Activated CD4-positive, alpha-beta T cell treated with anti-CD3 and anti-CD28 coated beads, Interleukin-2, amount 10 ng/mL, durations not matched to agents 7 days and 5 days (primary cell): ENCODE measurements at regions not wholly inside any gene's neighbourhood (a gene's known extent, or its start where the extent isn't known, plus 50 kb on each side); places are given as distances from the start of the nearest gene placed in this dataset.

Experiments
- CTCF ChIA-PET: fragments of 350-600 bp; sonication (Branson Sonifier 250); formaldehyde crosslinking; loops from one replicate; lab custom pipeline; 2021; ENCODE audit warnings: antibody characterized with exemption; lab: Charles Lee
- POLR2A ChIA-PET: fragments of 350-600 bp; sonication (Branson Sonifier 250); formaldehyde crosslinking; loops from one replicate; lab custom pipeline; 2021; ENCODE audit warnings: antibody characterized with exemption; lab: Charles Lee
- DNase-seq: peaks from one replicate; pipeline ENCODE4 v3.0.0-alpha.2; 2020
- H3K27ac Mint-ChIP-seq: one replicate; pipeline ENCODE4 v1.8.0; 2021; ENCODE audit warnings: mild to moderate bottlenecking, moderate library complexity, mixed read lengths
- H3K27me3 Mint-ChIP-seq: one replicate; pipeline ENCODE4 v1.8.0; 2021; ENCODE audit warnings: mixed read lengths
- H3K36me3 Mint-ChIP-seq: one replicate; pipeline ENCODE4 v1.8.0; 2021; ENCODE audit warnings: low read depth, mixed read lengths
- H3K4me1 Mint-ChIP-seq: one replicate; pipeline ENCODE4 v1.8.0; 2021; ENCODE audit warnings: mixed read lengths
- H3K4me3 Mint-ChIP-seq: one replicate; pipeline ENCODE4 v1.8.0; 2021; ENCODE audit warnings: mild to moderate bottlenecking, moderate library complexity, mixed read lengths
- H3K9me3 Mint-ChIP-seq: one replicate; pipeline ENCODE4 v1.8.0; 2021; ENCODE audit warnings: mixed read lengths

DNA sequence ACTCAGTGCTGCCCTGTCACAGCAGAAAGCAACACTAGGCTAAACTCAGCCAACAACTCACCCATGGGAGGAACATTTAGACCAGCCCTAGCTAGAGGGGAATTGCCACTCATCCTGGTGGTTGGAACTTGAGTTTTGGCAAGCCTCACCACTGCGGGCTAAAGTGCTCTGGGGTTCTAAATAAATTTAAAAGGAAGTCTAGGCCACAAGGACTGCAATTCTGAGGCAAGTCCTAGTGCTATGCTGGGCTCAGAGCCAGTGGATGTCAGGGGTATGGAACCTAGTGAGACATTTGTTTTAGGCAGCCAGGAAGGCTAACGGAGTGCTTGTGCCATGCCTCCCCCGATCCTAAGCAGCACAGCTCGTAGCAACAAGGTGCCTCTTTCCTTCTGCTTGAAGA lies 78.0 kb downstream of the RGS13 start:
- H3K36me3 Mint-ChIP-seq, result no peaks in the 10 kb centered on the region
- no peaks in the 10 kb centered on the region for H3K27me3 Mint-ChIP-seq
- no peak overlapping the region for H3K27ac Mint-ChIP-seq
- no peaks in the 10 kb centered on the region for H3K4me1 Mint-ChIP-seq
- ChIA-PET CTCF (no interaction called here), POLR2A (no interaction called here)
- no peaks in the 10 kb centered on the region for H3K9me3 Mint-ChIP-seq
- no peak for DNase-seq
- H3K4me3 Mint-ChIP-seq, result no peak overlapping the region

DNA sequence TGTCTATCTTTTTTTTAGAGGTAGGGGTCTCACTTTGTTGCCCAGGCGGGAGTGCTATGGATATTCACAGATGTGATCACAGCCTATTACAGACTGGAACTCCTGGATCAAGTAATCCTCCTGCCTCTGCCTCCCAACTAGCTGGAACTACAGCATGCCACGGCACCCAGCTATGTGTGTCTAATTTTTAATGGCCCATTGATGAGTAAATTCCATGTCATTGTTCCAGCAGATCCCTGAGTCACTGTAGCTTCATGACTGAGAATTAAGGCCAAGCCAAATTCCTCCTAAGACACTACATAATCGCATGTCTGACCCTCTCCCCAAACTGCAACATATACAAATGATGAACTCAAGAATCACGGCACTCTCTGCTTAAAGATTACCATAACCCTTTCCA lies 84.2 kb upstream of the RGS2 start:
- DNase-seq, result no peak
- POLR2A ChIA-PET, result no interaction called here
- Mint-ChIP-seq H3K36me3 (no peaks in the 10 kb centered on the region), H3K27me3 (peaks cover 2% of the 10 kb centered on the region), H3K4me3 (no peak overlapping the region), H3K4me1 (no peaks in the 10 kb centered on the region), H3K27ac (no peak overlapping the region), H3K9me3 (no peaks in the 10 kb centered on the region)
- CTCF ChIA-PET, result no interaction called here

DNA sequence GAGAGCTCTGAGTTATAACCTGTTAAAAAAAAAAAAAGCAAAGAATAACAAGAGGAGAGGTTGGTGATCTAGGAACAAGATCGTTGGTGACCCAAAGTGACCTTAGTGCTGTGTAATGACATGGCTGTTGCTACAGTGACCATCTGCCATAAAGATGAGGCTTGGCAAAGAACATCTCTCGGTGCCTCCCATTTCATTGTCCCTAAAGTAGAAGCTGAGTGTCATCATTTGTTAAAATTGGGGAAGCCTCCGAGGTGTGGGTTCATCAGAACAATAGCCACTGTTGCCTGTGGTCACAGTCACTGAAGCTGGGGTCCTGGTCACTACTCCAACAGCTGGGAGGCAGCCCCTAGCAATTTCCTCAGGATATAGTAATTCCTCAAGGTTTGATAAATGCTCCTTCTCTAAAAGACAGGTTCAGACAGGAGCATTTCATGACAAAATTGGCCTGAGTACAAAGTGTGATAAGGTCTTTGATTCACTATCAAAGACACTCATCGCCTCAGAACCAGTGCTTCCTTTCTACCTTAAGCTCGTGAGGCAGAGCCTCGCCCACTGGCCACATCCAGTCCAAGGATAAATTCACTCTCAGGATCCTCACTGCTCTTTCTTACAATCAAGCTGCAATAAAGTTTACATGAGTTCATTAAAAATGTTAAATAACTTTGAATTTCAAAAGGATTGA lies 81.9 kb upstream of the RGS2 start:
- Mint-ChIP-seq H3K27me3 (peaks cover 2% of the 10 kb centered on the region), H3K36me3 (no peaks in the 10 kb centered on the region)
- POLR2A ChIA-PET, result no interaction called here

DNA sequence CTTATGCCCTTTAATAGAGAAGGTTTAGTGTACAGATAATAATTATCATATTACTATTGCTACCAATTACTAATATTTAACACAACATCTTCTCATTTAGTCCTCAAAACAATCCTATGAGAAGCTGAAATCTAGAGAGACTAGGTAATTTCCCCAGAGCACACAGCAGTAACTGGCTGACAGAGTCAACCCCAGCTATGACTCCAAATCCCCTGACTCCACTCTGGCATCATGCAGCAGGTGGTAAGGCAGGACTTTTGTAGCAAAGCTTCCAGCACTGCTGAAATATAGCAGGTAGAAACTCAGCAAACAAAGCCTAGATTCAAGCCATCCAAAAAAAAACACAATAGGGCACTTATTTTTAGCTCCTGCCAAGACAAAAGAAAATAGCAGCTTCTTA lies 79.3 kb upstream of the RGS2 start:
- Mint-ChIP-seq H3K4me1 (no peaks in the 10 kb centered on the region), H3K27me3 (peaks cover 2% of the 10 kb centered on the region), H3K9me3 (peaks cover 3% of the 10 kb centered on the region), H3K36me3 (no peaks in the 10 kb centered on the region), H3K27ac (no peak overlapping the region), H3K4me3 (no peak overlapping the region)
- POLR2A ChIA-PET, result no interaction called here
- CTCF ChIA-PET, result interaction anchor here (0.6 kb wide), 1 partner anchor 1146 kb away, joined by 4 read pairs; no protein-coding TSS in a partner anchor
- no peak for DNase-seq

More for the DNA sequence above, 81.9 kb upstream of the RGS2 start:
- CTCF ChIA-PET, result interaction anchor here (0.6 kb wide), 1 partner anchor 899 kb away, joined by 4 read pairs; no protein-coding TSS in a partner anchor
- no peak overlapping the region for H3K27ac Mint-ChIP-seq
- no peak for DNase-seq
- no peak overlapping the region for H3K4me3 Mint-ChIP-seq
- no peaks in the 10 kb centered on the region for H3K4me1 Mint-ChIP-seq
- no peaks in the 10 kb centered on the region for H3K9me3 Mint-ChIP-seq

DNA sequence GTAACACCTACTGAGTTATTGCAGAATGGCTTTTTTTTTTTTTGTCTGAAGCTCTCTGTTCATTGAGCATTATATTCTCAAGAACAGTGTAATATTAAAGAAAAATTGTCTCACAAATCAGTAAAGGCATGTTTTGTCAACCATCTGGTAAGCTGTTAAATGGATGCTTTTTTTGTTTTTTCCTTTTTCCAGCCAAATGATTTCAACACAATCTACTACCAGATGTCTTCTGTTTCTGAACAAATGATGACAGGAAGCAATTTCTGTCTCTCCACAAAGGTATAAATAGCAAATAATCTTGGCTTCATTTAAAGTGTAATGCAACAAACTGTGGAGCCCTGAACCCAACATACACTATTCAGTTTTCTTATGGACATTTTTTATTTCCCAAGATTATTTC lies 78.6 kb upstream of the RGS2 start:
- no peak overlapping the region for H3K27ac Mint-ChIP-seq
- CTCF ChIA-PET, result interaction anchor here (0.6 kb wide), 1 partner anchor 1145 kb away, joined by 4 read pairs; no protein-coding TSS in a partner anchor
- H3K27me3 Mint-ChIP-seq, result no peaks in the 10 kb centered on the region
- no peaks in the 10 kb centered on the region for H3K36me3 Mint-ChIP-seq
- no peak for DNase-seq
- H3K9me3 Mint-ChIP-seq, result peaks cover 3% of the 10 kb centered on the region
- POLR2A ChIA-PET, result no interaction called here
- no peak overlapping the region for H3K4me3 Mint-ChIP-seq
- no peaks in the 10 kb centered on the region for H3K4me1 Mint-ChIP-seq

DNA sequence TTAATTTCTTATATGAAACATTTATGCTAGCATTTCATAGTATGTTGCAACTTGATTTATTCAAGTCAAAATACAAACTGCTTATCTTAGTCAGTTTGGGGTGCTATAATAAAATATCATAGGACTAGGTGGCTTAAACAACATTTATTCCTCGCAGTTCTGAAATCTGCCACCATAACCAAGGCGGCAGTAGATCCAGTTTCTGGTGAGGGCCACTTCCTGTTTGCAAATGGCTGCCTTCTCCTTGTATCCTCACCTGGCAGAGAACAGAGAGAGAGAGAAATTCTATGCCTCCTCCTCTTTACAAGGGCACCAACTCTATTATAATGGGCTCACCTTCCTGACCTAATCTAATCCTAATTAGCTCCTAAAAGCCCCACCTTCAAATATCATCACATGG lies 76.1 kb upstream of the RGS2 start:
- ChIA-PET POLR2A (no interaction called here), CTCF (interaction anchor here (0.7 kb wide), 1 partner anchor 121 kb away, joined by 3 read pairs; no protein-coding TSS in a partner anchor)
- DNase-seq, result no peak
- Mint-ChIP-seq H3K27ac (no peak overlapping the region), H3K27me3 (no peaks in the 10 kb centered on the region), H3K4me3 (no peak overlapping the region), H3K36me3 (no peaks in the 10 kb centered on the region), H3K4me1 (no peaks in the 10 kb centered on the region), H3K9me3 (peaks cover 3% of the 10 kb centered on the region)

DNA sequence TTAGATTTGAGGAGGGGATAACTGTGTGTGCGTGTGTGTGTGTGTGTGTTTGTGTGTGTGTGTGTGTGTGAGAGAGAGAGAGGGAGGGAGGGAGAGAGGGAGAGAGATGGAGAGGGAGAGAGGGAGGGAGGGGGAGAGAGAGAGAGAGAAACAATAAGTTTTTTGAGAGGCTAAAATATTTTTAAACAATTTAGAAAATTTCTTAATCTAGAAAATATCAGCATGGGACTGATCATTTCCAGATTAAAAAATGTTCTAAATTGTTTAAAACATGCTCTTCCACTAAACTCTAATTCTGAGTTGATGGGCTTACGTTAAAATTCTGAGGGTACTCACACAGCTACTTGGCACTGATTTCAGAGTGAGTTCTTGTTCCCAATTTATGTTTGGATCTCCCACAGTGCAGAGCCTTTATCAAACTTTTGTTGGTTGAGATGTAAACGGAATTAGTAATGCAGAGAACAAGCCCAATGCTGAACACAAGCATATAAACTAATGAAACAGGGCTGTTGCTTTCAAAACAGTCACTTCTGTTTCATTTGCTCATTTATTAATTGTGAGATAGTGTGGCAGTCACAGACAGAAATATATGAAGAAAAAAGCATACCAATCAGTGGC lies 73.4 kb upstream of the RGS2 start:
- no peaks in the 10 kb centered on the region for H3K36me3 Mint-ChIP-seq
- H3K9me3 Mint-ChIP-seq, result peaks cover 3% of the 10 kb centered on the region
- H3K4me1 Mint-ChIP-seq, result no peaks in the 10 kb centered on the region
- H3K27ac Mint-ChIP-seq, result no peak overlapping the region
- ChIA-PET POLR2A (no interaction called here), CTCF (interaction anchor here (0.7 kb wide), 1 partner anchor 403 kb away, joined by 3 read pairs; no protein-coding TSS in a partner anchor)
- peaks cover 3% of the 10 kb centered on the region for H3K27me3 Mint-ChIP-seq
- H3K4me3 Mint-ChIP-seq, result no peak overlapping the region
- DNase-seq, result no peak

DNA sequence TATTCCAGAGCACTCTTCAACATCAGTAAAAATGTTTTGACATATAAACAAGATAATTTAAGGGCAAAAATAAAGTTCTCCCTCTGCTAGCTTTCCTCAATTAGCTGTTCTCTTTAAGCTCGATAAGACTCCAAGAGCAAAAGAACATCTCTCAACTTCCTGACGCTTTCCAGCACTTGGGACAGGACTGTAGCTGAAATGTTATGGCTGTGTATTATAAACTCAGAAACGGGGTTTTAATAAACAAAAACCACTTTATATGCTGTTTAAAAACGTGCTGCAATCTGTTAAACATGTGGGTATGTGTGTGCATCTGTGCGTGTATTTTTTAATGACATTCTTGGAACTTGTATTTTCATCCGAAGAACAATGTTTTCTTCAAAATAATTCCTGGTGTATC lies 71.5 kb upstream of the RGS2 start:
- POLR2A ChIA-PET, result no interaction called here
- H3K27me3 Mint-ChIP-seq, result peaks cover 3% of the 10 kb centered on the region
- CTCF ChIA-PET, result interaction anchor here (0.6 kb wide), 1 partner anchor 24 kb away, joined by 3 read pairs; no protein-coding TSS in a partner anchor
- no peaks in the 10 kb centered on the region for H3K4me1 Mint-ChIP-seq
- H3K36me3 Mint-ChIP-seq, result no peaks in the 10 kb centered on the region
- DNase-seq, result no peak
- no peak overlapping the region for H3K27ac Mint-ChIP-seq
- no peak overlapping the region for H3K4me3 Mint-ChIP-seq
- peaks cover 3% of the 10 kb centered on the region for H3K9me3 Mint-ChIP-seq

DNA sequence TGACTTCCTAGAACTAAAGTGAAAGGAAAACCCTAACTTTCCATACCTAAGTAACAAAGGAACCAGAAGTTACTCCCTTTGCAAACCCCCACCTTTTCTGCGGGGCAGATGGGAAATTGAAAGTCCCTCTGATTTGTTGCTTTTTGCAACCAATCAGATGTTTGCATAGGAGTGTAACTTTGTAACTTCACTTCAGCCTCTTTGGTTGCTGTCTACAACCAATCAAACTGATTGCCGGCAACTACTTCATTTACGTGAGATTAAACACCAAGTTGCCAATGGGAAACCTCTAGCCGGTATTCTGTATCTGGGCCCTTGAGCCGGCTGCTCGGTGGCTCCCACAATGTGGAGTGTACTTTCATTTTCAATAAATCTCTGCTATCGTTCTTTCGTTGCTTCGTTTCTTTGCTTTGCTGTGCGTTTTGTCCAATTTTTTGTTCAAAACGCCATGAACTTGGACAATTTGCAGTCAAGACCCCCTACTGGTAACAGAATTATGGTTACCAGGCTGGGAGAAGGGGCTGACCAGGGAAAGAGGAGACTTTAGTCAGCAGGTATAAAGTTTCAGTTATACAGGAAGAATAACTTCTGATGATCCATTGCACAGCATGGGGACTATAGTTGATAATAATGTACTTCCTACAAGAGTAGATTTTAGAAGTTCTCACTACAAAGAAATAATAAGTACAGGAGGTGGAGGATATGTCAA lies 69.2 kb upstream of the RGS2 start:
- Mint-ChIP-seq H3K36me3 (no peaks in the 10 kb centered on the region), H3K4me1 (no peaks in the 10 kb centered on the region), H3K27ac (no peak overlapping the region), H3K4me3 (no peak overlapping the region), H3K9me3 (no peaks in the 10 kb centered on the region), H3K27me3 (peaks cover 3% of the 10 kb centered on the region)
- ChIA-PET CTCF (no interaction called here), POLR2A (no interaction called here)
- DNase-seq, result no peak

DNA sequence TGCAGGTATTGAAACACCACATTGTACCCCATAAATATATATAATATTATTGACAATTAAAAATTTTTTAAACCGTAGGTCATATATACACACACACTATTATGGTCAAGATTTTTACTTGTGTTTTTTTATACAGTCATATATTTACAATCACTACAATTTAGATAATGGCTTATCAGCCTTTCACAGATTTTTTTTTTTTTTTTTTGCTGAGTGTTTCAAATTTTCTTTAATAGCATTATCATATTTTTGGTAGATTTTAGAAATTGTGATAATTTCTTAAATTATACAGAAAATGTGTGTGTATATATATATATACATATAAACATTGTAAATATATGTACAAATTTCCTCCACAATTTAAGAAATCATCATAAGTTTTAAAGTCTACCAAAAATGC lies 68.6 kb upstream of the RGS2 start:
- POLR2A ChIA-PET, result no interaction called here
- Mint-ChIP-seq H3K27ac (no peak overlapping the region), H3K9me3 (no peaks in the 10 kb centered on the region), H3K4me1 (no peaks in the 10 kb centered on the region), H3K27me3 (peaks cover 3% of the 10 kb centered on the region), H3K4me3 (no peak overlapping the region), H3K36me3 (no peaks in the 10 kb centered on the region)
- CTCF ChIA-PET, result no interaction called here
- DNase-seq, result no peak

DNA sequence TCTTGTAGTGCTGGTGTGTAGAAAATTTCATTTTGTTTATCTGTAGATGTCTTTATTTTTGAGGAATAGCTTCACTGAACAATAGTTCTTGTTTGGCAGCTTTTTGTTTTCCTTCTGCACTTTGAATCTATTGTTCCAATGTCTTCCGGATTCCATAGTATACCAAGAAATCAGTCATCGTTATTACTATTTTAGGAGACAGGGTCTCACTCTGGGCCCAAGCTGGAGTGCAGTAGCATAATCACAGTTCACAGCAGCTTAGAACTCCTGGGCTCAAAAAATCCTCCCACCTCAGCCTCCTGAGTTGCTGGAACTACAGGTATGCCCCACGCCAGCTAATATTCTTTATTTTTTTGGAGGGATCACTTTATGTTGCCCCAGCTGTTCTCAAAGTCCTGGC lies 67.7 kb upstream of the RGS2 start:
- H3K9me3 Mint-ChIP-seq, result no peaks in the 10 kb centered on the region
- CTCF ChIA-PET, result no interaction called here
- H3K4me1 Mint-ChIP-seq, result no peaks in the 10 kb centered on the region
- H3K4me3 Mint-ChIP-seq, result no peak overlapping the region
- H3K27ac Mint-ChIP-seq, result no peak overlapping the region
- no peak for DNase-seq
- POLR2A ChIA-PET, result no interaction called here
- peaks cover 3% of the 10 kb centered on the region for H3K27me3 Mint-ChIP-seq
- H3K36me3 Mint-ChIP-seq, result no peaks in the 10 kb centered on the region

DNA sequence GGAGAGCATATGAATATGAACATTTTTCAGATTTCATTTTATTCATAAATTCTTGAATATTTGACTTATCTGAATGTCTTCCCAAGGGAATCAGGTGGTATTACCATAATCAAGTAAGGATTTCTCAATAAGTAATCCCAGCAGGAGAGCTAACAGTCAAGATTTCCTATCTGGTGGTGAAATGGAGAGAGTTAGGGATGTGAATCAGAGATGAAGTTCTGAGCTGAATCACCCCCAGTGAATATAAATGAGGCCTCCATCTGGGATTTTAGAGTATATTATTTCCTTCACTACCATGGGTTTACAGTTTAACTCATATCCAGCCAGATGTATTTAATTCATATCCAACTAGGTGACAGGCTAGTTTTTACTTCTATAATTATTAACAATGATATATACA lies 61.5 kb upstream of the RGS2 start:
- no peaks in the 10 kb centered on the region for H3K27me3 Mint-ChIP-seq
- no peaks in the 10 kb centered on the region for H3K36me3 Mint-ChIP-seq
- DNase-seq, result no peak
- ChIA-PET POLR2A (no interaction called here), CTCF (no interaction called here)
- no peaks in the 10 kb centered on the region for H3K4me1 Mint-ChIP-seq
- H3K9me3 Mint-ChIP-seq, result peaks cover 5% of the 10 kb centered on the region
- no peak overlapping the region for H3K27ac Mint-ChIP-seq
- no peak overlapping the region for H3K4me3 Mint-ChIP-seq

DNA sequence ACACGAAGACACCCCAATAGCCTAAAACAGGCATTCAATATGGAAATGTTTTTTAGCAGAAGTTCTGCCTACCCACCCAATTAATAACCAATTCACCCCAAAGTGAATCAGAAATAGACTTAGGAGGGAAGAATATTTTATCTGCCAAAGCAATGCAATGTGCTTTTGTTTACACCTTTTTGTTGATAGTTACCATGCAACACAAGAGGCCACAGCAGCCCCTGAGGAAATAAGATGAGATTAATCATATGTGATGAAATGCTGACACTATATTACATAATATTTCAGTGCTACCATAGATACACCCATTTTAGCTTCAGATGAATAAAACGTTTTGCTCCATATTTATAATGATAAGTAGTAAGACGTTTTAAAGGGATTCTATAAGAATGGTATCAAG lies 60.9 kb upstream of the RGS2 start:
- Mint-ChIP-seq H3K4me1 (no peaks in the 10 kb centered on the region), H3K4me3 (no peak overlapping the region), H3K27ac (no peak overlapping the region), H3K9me3 (peaks cover 5% of the 10 kb centered on the region), H3K27me3 (no peaks in the 10 kb centered on the region), H3K36me3 (no peaks in the 10 kb centered on the region)
- ChIA-PET CTCF (interaction anchor here (0.6 kb wide), 1 partner anchor 20 kb away, joined by 3 read pairs; no protein-coding TSS in a partner anchor), POLR2A (no interaction called here)
- no peak for DNase-seq
